Activated CD4-positive, alpha-beta T cell treated with anti-CD3 and anti-CD28 coated beads, Interleukin-2, amount 50 U/mL, for 24 hours (primary cell): ENCODE measurements at regions not wholly inside any gene's neighbourhood (a gene's known extent, or its start where the extent isn't known, plus 50 kb on each side); places are given as distances from the start of the nearest gene placed in this dataset.
"Not testable (repeated sequence)": the region's sequence is repeated elsewhere in the genome, so short reads cannot be mapped to it uniquely, and the experiment has no call there.

Source experiments
- DNase-seq, 2 donors: peaks; one replicate each; pipeline ENCODE4 v3.0.0-alpha.2; 2020; ENCODE audit warnings: low read depth in 1 of 2, low spot score in 1 of 2

- DNase-seq = no peak
Measured at GRCh38 chr12:38157933-38158401, 158.6 kb upstream of the ALG10B start.

DNA sequence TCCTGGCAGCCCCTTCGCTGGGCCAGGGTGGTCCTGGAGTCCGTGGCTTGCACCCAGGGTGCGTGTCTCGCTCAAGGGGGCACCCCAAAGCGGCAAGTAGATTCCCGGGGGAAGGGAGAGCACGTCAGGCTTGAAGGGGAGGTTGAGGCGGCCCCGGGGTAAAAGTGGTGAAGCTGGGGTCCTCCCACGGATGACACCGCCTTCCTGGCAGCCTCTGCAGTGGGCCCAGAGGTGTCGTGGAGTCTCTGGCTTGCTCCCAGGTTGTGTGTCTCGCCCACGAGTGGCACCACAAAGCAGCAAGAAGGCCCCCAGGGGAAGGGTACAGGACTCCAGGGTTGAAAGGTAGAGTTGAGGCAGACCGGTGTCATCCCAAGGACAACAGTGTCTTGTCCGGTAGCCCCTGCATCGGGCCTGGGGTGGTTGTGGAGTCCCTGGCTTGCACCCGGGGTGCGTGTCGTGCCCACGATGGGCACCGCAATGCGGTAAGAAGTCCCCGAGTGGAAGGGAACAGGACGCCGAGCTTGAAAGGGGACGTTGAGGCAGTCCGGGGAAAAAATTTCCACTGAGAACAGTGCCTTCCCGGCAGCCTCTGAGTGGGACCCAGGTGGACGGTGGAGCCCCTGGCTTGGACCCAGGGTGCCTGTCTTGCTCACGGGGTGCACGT, 158.0 kb upstream of the ALG10B start:
- DNase-seq = no peak

DNA sequence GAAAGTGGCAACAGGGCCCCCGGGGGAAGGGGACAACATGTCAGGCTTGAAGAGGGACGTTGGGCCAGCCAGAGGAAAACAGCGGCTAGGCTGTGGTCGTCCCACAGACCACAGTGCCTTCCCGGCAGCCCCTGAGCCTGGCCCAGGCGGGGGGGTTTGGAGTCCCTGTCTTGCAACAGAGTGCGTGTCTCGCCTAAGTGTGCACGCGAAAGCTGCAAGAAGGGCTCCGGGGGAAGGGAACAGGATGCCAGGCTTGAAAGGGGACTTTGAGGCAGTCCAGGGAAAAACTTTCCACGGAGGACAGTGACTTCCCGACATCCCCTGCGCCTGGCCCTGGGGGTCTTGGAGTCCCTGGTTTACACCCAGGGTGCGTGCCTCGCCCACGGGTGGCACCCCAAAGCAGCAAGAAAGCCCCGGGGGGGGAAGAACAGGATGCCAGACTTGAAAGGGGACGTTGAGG, 157.5 kb upstream of the ALG10B start:
- DNase-seq = no peak

DNA sequence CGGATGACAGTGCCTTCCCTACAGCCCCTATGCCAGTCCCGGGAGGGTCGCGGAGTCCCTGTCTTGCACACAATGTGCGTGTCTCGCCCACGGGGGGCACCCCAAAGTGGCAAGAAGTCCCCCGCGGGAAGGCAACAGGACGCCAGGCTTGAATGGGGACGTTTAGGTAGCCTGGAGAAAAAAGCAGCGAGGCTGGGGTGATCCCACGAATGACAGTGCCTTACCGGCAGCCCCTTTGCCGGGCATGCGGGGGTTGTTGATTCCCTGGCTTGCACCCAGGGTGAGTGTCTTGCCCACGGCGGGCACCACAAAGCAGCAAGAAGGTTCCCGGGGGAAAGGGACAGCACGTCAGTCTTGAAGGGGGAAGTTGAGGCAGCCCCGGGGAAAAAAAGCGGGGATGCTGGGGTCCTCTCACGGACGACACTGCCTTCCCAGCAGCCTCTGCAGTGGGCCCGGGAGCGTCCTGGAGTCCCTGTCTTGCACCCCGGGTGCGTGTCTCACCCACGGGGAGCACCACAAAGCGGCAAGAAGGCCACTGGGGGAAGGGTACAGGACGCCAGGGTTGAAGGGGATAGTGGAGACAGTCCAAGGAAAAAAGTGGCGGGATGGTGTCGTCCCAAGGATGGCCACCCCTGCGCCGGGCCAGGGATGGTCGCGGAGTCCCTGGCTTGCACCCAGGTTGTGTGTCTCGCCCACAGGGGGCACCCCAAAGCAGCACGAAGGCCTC, 156.8 kb upstream of the ALG10B start:
- no peak for DNase-seq

DNA sequence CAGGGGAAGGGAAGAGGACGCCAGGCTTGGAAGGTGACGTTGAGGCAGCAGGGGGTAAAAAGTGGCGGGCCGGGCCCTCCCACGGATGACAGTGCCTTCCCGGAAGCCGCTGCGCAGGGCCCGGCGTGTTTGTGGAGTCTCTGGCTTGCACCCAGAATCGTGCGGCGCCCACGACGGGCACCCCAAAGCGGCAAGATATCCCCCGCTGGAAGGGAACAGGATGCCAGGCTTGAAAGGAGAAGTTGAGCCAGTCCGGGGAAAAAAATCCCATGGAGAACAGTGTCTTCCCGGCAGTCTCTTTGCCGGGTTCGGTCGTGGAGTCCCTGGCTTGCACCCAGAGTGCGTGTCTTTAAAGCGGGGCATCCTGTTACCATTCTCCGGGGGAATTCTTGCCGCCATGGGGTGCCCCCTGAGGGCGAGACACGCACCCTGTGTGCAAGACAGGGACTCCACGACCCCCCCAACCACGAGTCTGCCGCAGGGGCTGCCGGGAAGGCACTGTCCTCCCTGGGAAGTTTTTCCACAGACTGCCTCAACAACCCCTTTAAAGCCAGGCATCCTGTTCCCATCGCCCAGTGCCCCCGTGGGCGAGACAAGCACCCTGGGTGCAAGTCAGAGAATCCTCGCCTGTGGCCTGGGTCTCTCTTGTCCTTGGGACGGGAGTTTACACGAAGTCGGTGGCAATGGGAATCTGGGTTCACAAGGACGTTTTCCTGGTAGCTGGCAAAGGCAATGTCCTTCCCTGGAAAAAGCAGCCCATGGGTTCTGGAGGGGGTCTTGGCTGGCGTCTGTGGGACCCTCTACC, 156.1 kb upstream of the ALG10B start:
- no peak for DNase-seq

- DNase-seq = no peak
Measured at GRCh38 chr12:38161123-38162000, 155.2 kb upstream of the ALG10B start.

DNA sequence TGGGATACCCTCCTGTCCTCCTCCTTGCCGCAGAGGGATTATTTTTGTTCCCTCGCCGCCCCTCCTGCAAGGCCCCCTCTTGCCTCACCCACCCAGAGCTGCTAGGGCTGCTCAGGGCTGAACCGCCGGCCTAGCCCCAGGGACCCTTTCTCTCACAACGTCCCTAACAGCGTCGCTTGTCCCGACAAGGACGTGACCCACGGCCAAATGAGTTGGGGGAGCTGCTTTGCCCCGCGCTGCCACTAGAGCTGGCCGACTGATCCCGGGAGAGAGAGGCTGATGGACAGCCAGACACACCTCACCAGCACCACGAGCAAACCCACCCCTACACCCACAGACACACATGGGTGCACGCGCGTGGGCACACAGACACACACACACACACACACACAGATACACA, 154.6 kb upstream of the ALG10B start:
- DNase-seq = no peak

DNA sequence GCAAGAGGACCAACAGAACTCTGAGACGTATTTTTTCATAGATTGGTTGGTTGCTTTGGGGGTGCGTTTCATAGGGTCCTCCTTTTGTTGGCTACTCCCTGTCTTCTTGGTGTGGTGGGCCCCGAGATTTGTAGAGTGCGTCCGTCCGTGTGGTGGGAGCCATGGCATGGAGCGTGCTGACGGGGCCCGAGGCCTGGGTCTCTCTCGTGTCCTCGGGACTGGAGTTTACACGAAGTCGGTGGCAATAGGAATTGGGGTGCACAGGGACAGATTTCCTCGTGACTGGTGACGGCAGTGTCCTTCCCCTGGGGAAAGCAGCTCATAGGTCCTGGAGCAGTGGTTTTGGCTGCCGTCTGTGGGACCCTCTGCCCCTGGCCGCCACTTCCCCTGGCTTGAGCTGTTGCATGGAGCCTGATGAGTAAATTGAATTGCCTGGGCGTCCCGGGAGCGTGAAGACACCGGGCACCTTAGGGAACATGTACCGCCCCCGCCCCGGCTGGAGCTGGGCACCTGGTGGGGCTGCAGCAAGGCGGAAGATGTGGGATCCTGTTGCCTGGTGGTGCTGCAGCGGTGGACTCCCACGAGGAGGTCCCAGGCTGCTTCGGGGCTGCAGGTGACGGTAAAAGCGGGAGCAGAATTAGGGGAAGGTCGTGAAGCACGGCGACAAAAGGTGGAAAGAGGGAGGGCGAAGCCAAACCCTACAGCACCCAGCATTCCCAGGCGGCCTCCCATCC, 153.7 kb upstream of the ALG10B start:
- no peak for DNase-seq

GRCh38 chr12:38163442-38163801, 153.2 kb upstream of the ALG10B start:
- no peak for DNase-seq

GRCh38 chr12:38166225-38166624, 150.3 kb upstream of the ALG10B start:
- no peak for DNase-seq

- no peak for DNase-seq
Measured at GRCh38 chr12:38175538-38175937, 141.0 kb upstream of the ALG10B start.

GRCh38 chr12:38183617-38184016, 133.0 kb upstream of the ALG10B start:
- not testable (repeated sequence) for DNase-seq

DNA sequence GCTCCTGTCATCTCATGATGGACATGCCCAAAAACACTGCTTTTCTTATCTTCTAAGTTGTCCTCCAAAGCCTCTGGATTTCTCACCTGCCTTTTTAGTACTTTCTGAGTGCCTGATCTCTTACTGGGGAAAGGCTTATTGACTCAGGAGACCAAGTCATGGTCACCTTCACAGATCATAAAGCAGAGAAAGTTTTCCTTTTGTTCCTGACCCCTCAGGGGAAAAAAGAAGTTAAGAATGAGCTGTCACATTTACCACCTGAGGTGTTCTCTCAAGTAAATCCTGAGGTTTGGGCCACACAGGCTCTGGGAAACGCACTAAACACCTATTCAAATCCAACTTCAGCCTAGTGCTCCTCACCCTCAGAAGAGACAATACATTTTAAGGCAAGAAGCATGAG, 119.3 kb upstream of the ALG10B start:
- not testable (repeated sequence) for DNase-seq

GRCh38 chr12:38201461-38202276, 114.9 kb upstream of the ALG10B start:
- no peak for DNase-seq

DNA sequence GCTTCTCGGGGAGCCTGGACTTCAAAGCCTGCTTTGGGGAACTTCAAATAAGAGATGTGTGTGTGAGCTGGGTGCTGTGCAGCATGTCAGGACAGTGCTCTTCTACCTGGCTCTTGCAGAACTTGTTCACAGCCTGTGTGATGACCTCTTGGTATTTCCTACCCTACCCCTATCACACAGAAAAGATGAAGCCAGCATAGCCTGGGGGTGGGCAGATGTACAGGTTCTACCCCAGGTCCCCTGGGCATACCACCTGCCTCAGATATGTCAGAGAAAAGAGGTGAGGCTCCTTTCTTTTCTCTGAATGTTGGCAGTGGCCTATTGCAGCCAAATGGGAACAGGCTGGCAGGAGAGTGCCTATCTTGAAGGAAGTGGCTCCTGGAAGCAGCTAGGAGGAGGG, 111.7 kb upstream of the ALG10B start:
- DNase-seq = no peak

DNA sequence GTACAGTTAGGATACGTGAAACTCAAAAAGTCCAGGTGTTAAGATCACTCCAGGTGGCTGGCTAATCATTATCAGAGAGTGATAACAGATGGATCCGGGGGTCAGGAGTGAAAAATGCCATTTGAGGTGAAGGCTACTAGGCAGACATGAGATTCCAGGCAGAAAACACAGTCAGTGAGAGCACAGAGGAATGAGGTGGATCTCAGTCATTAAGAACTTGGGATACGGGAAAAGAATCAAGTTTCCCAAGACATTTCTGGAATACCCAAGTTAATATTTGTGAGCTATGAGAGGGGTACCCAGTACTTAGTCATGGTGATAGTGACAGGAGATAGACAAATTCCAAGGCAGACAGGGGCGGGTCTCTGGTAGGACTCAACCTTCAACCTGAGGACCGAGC, 94.6 kb upstream of the ALG10B start:
- DNase-seq = no peak

- DNase-seq = not testable (repeated sequence)
Measured at GRCh38 chr12:38238328-38238727, 78.2 kb upstream of the ALG10B start.

DNA sequence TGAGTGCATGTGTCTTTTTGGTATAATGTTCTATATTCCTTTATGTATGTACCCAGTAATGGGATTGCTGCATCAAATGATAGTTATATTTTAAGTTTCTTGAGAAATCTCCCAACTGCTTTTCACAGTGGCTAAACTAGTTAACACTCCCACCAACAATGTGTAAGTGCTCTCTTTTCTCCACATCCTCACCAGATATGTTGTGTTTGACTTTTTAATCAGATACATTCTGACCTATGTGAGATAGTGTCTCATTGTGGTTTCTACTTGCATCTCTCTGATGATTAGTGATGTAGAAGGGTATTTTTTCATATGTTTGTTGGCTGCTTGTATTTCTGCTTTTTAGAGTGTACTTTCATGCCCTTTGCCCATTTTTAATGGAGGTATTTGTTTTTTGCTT, 62.8 kb upstream of the ALG10B start:
- DNase-seq = no peak

- DNase-seq = no peak
Measured at GRCh38 chr12:38258411-38258810, 58.2 kb upstream of the ALG10B start.
